Ishikawa (cell line): ENCODE measurements at regions not wholly inside any gene's neighbourhood (a gene's known extent, or its start where the extent isn't known, plus 50 kb on each side); places are given as distances from the start of the nearest gene placed in this dataset.
A peak's percentile ranks its signal among the peaks of the same experiment; 100 is the strongest.

Experiments
- CEBPB ChIP-seq: IDR thresholded peaks from 2 replicates; pipeline ENCODE4 v1.6.1; 2012
- EGR1 ChIP-seq: IDR thresholded peaks from 2 replicates; pipeline ENCODE4 v1.6.1; 2012
- EP300 ChIP-seq: IDR thresholded peaks from 2 replicates; pipeline ENCODE4 v1.6.1; 2012; ENCODE audit warnings: borderline replicate concordance
- FOXM1 ChIP-seq: IDR thresholded peaks from 2 replicates; pipeline ENCODE4 v1.6.1; 2012; ENCODE audit warnings: low read depth, borderline replicate concordance
- NFIC ChIP-seq: IDR thresholded peaks from 2 replicates; pipeline ENCODE4 v1.6.1; 2012
- RAD21 ChIP-seq: IDR thresholded peaks from 2 replicates; pipeline ENCODE4 v1.6.1; 2012; ENCODE audit warnings: low read depth
- TAF1 ChIP-seq: IDR thresholded peaks from 2 replicates; pipeline ENCODE4 v1.6.1; 2012; ENCODE audit warnings: low read depth, mild to moderate bottlenecking
- YY1 ChIP-seq: IDR thresholded peaks from 2 replicates; pipeline ENCODE4 v1.6.1; 2012; ENCODE audit warnings: low read depth
- ZBTB7A ChIP-seq: IDR thresholded peaks from 2 replicates; pipeline ENCODE4 v1.6.1; 2012; ENCODE audit warnings: low read depth
- TF ChIP-seq, protein P1 (sequence below): IDR thresholded peaks from 2 replicates; pipeline ENCODE4 v1.6.1; 2012; ENCODE audit warnings: low read depth, mild to moderate bottlenecking
- TF ChIP-seq, protein P2 (sequence below): IDR thresholded peaks from 2 replicates; pipeline ENCODE4 v1.6.1; 2012
- TF ChIP-seq, protein P3 (sequence below): IDR thresholded peaks from 2 replicates; pipeline ENCODE4 v1.6.1; 2012

DNA sequence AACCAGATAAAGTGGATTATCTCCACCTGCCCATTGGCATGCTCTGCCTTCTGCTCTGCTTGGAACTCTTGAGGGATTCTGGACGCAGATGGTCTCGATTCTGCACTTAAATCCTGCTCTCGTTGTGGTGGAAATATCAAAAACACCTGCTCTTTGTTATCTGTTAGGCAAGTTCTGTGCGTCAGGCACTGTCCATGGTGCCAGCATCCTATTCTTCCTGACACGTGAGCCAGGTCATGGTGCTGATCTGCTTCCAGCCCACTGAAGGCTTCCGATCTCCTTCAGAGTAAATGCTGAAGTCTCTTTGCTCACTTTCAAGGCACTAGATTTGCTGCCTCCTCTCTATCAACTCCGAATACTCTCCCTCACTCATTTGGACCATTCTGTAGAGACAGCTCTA is 505.6 kb downstream of the HTR7 start:
- no peak for TF ChIP-seq EP300
- TF ChIP-seq CEBPB = no peak
- no peak for TF ChIP-seq RAD21
- no peak for TF ChIP-seq TAF1
- TF ChIP-seq EGR1 = no peak
- TF ChIP-seq YY1 = no peak
- TF ChIP-seq, protein P1, sequence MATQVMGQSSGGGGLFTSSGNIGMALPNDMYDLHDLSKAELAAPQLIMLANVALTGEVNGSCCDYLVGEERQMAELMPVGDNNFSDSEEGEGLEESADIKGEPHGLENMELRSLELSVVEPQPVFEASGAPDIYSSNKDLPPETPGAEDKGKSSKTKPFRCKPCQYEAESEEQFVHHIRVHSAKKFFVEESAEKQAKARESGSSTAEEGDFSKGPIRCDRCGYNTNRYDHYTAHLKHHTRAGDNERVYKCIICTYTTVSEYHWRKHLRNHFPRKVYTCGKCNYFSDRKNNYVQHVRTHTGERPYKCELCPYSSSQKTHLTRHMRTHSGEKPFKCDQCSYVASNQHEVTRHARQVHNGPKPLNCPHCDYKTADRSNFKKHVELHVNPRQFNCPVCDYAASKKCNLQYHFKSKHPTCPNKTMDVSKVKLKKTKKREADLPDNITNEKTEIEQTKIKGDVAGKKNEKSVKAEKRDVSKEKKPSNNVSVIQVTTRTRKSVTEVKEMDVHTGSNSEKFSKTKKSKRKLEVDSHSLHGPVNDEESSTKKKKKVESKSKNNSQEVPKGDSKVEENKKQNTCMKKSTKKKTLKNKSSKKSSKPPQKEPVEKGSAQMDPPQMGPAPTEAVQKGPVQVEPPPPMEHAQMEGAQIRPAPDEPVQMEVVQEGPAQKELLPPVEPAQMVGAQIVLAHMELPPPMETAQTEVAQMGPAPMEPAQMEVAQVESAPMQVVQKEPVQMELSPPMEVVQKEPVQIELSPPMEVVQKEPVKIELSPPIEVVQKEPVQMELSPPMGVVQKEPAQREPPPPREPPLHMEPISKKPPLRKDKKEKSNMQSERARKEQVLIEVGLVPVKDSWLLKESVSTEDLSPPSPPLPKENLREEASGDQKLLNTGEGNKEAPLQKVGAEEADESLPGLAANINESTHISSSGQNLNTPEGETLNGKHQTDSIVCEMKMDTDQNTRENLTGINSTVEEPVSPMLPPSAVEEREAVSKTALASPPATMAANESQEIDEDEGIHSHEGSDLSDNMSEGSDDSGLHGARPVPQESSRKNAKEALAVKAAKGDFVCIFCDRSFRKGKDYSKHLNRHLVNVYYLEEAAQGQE = peak; percentile 90
- TF ChIP-seq, protein P2, sequence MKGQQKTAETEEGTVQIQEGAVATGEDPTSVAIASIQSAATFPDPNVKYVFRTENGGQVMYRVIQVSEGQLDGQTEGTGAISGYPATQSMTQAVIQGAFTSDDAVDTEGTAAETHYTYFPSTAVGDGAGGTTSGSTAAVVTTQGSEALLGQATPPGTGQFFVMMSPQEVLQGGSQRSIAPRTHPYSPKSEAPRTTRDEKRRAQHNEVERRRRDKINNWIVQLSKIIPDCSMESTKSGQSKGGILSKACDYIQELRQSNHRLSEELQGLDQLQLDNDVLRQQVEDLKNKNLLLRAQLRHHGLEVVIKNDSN = peak; percentile 72
- TF ChIP-seq ZBTB7A = no peak
- no peak for TF ChIP-seq NFIC
- TF ChIP-seq FOXM1 = no peak
- TF ChIP-seq, protein P3, sequence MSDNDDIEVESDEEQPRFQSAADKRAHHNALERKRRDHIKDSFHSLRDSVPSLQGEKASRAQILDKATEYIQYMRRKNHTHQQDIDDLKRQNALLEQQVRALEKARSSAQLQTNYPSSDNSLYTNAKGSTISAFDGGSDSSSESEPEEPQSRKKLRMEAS = peak; percentile 69
